ENCODE measurements at regions not wholly inside any gene's neighbourhood (a gene's known extent, or its start where the extent isn't known, plus 50 kb on each side); places are given as distances from the start of the nearest gene placed in this dataset.
"Not testable (repeated sequence)": the region's sequence is repeated elsewhere in the genome, so short reads cannot be mapped to it uniquely, and the experiment has no call there.

GRCh38 chr1:173257805-173258204 is 50.7 kb upstream of the TNFSF4 start:
- DNase-seq = no peak

- no peak for DNase-seq
Observed at GRCh38 chr1:173258479-173259264, 51.5 kb upstream of the TNFSF4 start.

- DNase-seq = not testable (repeated sequence)
Observed at GRCh38 chr1:173260329-173260728, 53.2 kb upstream of the TNFSF4 start.

- no peak for DNase-seq
Observed at GRCh38 chr1:173266841-173267240, 59.7 kb upstream of the TNFSF4 start.

- no peak for DNase-seq
Observed at GRCh38 chr1:173267453-173267945, 60.4 kb upstream of the TNFSF4 start.

- no peak for DNase-seq
Observed at GRCh38 chr1:173268261-173268660, 61.1 kb upstream of the TNFSF4 start.

GRCh38 chr1:173268786-173269277 is 61.7 kb upstream of the TNFSF4 start:
- DNase-seq = no peak

- no peak for DNase-seq
Observed at GRCh38 chr1:173269490-173270230, 62.5 kb upstream of the TNFSF4 start.

GRCh38 chr1:173270243-173270642 is 63.1 kb upstream of the TNFSF4 start:
- DNase-seq = no peak

- DNase-seq = not testable (repeated sequence)
Observed at GRCh38 chr1:173271021-173271420, 63.9 kb upstream of the TNFSF4 start.

- no peak for DNase-seq
Observed at GRCh38 chr1:173275496-173275895, 68.4 kb upstream of the TNFSF4 start.

- DNase-seq = no peak
Observed at GRCh38 chr1:173276922-173277800, 70.0 kb upstream of the TNFSF4 start.

GRCh38 chr1:173280899-173281660 is 73.9 kb upstream of the TNFSF4 start:
- DNase-seq = no peak

- no peak for DNase-seq
Observed at GRCh38 chr1:173285048-173285447, 77.9 kb upstream of the TNFSF4 start.

GRCh38 chr1:173287785-173288184 is 80.7 kb upstream of the TNFSF4 start:
- no peak for DNase-seq

GRCh38 chr1:173293756-173294155 is 86.6 kb upstream of the TNFSF4 start:
- DNase-seq = no peak

GRCh38 chr1:173294843-173295242 is 87.7 kb upstream of the TNFSF4 start:
- no peak for DNase-seq

GRCh38 chr1:173295391-173295790 is 88.3 kb upstream of the TNFSF4 start:
- DNase-seq = no peak

GRCh38 chr1:173295995-173296394 is 88.9 kb upstream of the TNFSF4 start:
- DNase-seq = no peak

- no peak for DNase-seq
Observed at GRCh38 chr1:173297798-173298391, 90.8 kb upstream of the TNFSF4 start.

Data from stimulated activated CD4-positive, alpha-beta T cell treated with anti-CD3 and anti-CD28 coated beads, Interleukin-12 subunit alpha, Interleukin-12 subunit beta, amount 100 ng/mL, for 4 hours (primary cell).